C4-2B (cell line): ENCODE measurements at regions not wholly inside any gene's neighbourhood (a gene's known extent, or its start where the extent isn't known, plus 50 kb on each side); places are given as distances from the start of the nearest gene placed in this dataset.

ENCODE experiments used
- H3K27ac ChIP-seq: fragments of 450-650 bp; 2 replicates; pipeline ENCODE4 v1.5.1; 2017
- CTCF ChIP-seq: fragments of 450-650 bp; conservative IDR thresholded peaks from 2 replicates; pipeline ENCODE4 v1.5.1; 2017; ENCODE audit warnings: mild to moderate bottlenecking
- ZFX ChIP-seq: fragments of 450-650 bp; IDR thresholded peaks from 2 replicates; pipeline ENCODE4 v1.6.1; 2017

GRCh38 chr4:187188741-187189140, 465.1 kb upstream of the FAT1 start:
- TF ChIP-seq ZFX (no peak), CTCF (no peak)
- H3K27ac ChIP-seq, result no peak overlapping the region

- TF ChIP-seq CTCF (no peak), ZFX (no peak)
- no peak overlapping the region for H3K27ac ChIP-seq
Observed at GRCh38 chr4:187190390-187190789, 466.7 kb upstream of the FAT1 start.

- TF ChIP-seq ZFX (no peak), CTCF (no peak)
- no peak overlapping the region for H3K27ac ChIP-seq
Observed at GRCh38 chr4:187191676-187192075, 468.0 kb upstream of the FAT1 start.

GRCh38 chr4:187192266-187192665, 468.6 kb upstream of the FAT1 start:
- TF ChIP-seq ZFX, result no peak
- no peak for TF ChIP-seq CTCF
- H3K27ac ChIP-seq, result no peak overlapping the region

GRCh38 chr4:187193141-187193540, 469.5 kb upstream of the FAT1 start:
- TF ChIP-seq ZFX (no peak), CTCF (no peak)
- no peak overlapping the region for H3K27ac ChIP-seq

- no peak for TF ChIP-seq ZFX
- no peak for TF ChIP-seq CTCF
- no peak overlapping the region; the same call in 1 of the 2 replicates for H3K27ac ChIP-seq
Observed at GRCh38 chr4:187204389-187204918, 480.8 kb upstream of the FAT1 start.

- TF ChIP-seq ZFX (no peak), CTCF (no peak)
- peak overlapping the region; percentile 77 for H3K27ac ChIP-seq
Observed at GRCh38 chr4:187207931-187208330, 484.3 kb upstream of the FAT1 start.
